NCI-H146 treated with DMSO at 0.1 percent for 48 hours (cell line): ENCODE measurements at regions not wholly inside any gene's neighbourhood (a gene's known extent, or its start where the extent isn't known, plus 50 kb on each side); places are given as distances from the start of the nearest gene placed in this dataset.

Source experiments
- DNase-seq: peaks from one replicate; lab custom pipeline; 2025; ENCODE audit not compliant: unreplicated experiment; lab: John Stamatoyannopoulos, UW

DNA sequence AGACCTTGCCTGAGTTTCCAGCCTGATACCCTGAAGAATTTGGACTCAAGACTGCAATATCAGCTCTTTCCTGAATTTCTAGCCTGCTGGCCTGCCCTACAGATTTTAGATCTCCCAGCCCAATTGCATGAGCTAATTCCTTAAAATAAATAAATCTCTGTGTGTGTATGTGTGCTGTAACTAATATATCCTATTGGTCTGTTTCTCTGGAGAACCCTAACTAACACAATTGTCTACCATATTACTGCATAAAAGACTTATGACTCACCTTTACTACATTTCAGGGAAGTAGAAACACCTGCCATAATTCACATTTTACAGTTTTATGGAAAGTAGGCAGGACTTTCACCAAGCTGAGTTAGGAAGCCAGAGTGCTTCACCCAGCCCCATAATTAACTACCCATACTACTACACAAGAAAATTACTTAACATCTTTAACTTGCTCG, 90.7 kb upstream of the BEND6 start:
- no peak for DNase-seq

DNA sequence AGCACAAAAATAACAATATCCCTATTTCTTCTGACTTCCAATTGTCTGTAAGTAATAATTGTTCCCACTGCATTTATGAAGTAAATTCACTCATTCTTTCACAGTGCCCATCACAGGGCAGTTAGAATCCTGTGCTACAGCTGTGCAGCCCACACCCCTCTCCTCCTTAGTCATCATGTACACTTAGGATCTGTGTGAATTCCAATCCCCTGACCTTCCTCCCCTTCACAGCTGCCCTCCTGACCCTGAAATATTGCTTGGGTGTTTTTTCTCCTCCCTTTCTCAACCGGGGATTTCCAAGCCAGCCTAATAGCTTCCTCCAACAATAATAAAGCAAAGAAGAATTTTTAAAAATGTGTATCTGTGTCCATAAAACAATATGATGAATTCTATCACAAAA, 91.5 kb upstream of the BEND6 start:
- no peak for DNase-seq

DNA sequence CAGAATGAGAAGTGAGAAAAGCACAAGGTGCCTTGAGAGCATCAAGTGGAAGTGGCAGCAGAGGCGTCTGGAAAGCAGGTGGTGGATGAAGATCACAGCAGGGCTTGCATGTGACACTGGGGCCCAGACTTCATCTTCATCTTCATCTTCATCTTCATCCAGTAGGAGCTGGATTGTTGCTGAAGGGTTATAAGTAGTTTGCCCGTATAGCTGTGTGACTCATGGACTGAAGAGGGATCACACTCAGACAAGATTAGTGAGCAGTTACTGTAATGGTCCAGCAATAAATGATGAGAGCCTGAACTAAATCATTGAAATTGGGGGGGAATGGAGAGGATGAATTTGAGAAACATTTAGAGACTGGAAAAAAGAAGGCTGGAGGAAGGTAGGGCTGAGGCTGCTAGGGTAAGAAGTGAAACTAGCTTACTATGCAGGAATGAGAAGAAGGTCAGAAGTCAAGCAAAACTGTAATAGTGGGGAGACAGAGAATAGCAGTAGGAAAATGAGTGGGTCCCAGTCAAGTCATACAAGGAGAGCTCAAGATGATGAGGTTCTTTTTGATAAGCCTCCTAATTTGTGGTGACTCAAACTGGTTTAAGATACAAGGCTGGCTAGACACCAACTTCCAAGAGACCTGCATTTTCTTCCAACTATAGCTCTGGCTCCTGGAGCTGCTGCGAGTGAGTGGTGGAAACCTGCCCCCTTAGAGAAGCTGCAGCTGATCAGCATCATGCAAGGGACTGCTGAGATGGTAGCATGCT, 92.3 kb upstream of the BEND6 start:
- no peak for DNase-seq

DNA sequence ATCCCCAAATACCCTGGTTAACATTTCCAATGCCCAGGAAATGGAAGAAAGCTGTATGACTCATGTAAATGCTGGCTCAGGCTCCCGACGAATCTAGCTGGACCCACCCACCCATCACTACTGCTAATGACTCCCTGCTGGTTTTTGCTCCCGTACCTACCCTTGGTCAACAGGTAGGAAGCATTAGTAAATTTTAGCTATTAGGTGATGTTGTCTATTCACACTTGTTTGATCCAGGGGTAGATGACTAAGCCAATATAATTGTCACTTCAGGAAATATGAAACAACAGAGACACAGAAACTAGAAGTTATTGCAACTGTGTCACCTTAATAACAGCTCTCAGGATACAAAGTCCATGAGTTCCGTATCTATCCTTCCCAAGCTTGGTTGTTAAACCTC, 94.4 kb upstream of the BEND6 start:
- no peak for DNase-seq

DNA sequence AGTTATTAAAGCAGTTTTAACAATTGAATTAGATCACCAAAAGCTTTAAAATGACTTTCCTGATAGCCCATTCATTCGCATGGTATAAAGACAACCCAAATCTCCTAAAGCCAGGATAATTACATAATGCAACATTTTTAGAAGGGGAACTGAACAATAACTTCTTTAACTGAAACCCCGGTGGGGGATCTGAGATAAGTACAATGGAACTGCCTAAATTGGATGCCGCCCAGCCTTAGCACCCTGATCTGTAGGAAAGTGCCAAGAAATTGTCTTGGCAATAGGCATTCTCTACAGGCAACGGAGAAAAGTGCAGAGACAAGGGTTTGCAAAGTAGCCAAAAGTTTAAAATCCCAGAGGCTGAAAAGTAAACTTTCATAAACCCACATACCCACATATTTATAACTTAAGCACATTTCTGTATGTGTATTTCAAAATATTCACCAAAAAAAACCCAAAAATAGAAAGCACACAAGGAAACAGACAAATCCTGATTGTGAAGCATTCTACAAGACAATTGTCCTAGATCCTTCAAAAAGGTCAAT, 98.8 kb upstream of the BEND6 start:
- DNase-seq, result no peak

DNA sequence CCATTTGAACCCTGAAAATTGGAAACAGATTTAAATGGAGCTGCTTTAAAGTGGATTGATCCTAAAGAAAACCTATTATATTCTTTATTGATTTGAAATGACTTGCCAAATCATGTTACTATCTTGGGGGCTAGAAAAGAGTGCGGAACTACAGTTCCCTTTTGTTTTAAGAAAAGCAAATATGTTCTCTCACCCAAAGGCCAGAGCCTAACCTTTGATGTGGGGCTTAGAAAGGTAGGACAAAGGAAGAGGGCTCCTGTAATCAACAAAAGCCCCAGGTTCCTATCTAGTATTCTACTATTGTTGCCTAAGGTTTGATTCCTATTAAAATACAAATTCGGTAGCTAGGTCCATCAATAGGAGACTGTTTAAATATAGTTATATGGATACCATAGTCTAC, 100.8 kb upstream of the BEND6 start:
- DNase-seq, result no peak

DNA sequence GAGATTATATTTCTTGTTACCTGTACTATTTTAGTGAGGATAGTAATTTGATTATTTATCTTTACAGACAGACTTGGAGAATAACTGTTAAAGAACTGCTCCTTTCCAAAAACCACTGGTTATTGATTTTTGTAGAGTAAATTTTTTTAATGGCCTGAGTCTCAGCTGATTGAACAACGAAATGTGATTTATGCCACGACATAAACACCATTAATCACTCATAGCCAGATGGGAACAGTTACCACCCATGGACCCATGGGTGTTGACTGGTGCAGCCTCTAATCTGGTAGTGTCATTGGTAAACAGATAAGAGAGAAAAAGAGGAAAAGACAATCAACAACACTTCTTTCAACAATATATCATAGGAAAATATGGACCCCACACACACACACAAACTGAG, 101.4 kb upstream of the BEND6 start:
- DNase-seq, result no peak

DNA sequence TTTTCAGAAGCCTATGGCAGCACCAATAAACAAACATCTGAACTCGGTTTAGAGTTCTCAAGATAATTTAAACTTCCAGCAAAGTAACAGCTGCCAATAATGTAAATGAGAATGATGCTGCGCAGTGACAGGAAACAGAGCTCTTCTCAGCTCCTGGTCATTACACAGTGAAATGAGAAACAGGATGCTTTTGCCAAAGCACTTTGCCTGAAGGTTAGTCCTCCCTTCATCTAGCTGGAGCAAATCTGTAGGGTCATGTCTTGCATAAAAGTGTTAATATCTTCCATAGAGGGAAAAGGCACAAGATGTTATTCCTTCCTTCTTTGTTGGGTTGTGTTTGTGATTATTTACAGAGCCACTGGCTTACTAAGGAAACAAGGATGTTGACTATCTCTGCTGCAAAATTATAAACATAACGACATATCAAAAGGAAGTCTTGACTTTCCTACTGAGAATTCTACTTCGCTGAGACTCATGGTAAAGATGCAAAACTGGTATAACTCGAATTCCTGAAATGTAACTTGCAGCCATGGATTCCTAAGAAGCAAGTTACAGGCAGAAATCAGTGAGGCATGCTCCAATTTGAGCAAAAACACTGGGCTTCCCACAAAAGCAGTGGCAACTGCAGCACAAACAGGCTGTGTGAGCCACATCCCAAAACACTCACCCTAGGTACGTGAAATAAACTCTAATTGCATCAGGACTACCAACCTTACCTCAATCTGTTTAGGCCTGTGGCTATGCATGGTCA, 102.5 kb upstream of the BEND6 start:
- no peak for DNase-seq

DNA sequence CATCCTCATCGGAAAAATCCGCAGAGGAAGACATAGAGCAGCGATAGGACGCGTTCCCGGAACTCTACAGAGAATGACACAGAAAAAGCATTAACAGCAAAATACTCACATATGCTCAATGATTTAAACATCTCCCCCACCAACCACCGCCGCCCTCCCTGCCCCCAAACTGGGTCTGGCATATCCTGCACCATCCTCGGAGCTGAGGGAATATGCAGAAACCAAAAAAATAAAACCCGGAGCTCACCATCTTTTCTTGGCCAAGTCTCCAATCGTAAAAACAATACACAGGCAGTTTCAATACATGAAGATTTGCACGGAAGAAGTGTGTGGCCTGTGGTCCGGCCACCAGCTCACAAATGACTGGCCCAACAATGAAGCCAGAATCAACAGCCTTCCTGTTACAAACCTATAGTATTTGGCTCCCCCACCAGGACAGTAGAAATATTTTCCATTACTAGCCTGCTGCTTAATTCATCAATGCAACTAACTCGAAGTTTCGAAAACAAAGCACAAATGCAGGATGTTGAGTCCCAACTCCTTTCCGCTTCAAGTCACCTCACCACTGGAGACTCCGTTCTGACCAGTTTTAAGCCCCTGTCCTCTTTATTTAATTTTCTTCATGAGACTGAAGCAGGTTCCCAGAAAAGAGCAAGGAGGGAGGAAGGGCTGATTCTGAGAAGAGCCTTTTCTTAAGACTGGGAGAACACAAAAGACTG, 103.2 kb upstream of the BEND6 start:
- DNase-seq, result peak; percentile 73

DNA sequence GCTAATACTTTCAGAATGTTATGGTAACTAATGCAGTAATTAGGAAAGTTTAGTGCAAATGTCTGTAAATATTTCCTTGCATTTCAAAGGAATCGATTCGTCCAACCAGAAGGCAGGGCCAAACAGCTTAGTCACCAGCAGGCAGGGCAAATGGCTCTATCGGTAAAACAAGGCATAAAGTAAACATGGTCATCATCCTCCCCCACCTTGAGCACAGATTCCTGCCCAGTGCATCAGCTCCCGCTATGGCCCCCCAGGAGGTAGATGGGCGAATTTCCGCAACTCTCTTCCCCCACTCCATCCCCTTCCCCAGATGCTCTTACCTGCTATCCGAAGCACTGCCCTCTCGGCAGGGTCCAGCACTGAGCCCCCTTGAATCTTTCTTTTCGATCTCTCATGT, 103.8 kb upstream of the BEND6 start:
- DNase-seq, result no peak

DNA sequence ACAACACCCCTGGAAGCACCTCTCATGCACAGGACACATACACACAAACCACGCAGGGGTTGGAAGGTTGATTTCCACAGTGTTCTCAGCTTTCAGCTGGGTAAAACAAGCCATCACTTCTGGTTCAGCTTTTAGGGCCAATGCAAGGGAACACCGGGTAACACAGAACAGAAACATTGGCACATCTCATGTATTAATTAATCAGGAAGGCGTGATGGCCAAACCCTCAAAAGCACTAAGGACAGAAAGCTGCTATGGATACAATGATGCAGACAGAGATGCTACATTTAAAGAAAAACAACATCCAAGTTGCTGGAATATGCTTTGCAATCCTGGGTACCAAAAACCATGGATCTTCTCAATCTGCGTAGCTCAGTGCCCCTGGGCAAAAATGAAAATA, 104.3 kb upstream of the BEND6 start:
- DNase-seq, result no peak

DNA sequence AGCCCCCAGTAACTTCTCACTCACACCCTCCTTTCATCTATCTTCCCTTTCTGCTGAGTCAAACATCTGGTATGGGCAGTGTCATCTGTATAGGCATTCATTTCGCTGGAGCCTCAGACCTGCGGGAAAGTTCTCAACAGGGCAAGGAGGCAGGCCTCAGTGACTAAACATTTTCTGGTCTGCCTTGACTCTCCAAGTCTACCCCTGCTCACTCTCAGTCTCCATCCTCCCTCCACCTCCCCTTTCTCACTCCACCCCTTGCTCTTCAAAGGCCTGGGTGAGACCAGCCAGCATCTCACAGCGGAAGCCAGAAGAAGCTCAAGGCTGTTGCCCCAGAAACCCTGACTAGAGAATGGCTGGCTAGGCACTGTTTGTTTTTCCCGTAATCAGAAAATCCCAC, 105.0 kb upstream of the BEND6 start:
- no peak for DNase-seq

DNA sequence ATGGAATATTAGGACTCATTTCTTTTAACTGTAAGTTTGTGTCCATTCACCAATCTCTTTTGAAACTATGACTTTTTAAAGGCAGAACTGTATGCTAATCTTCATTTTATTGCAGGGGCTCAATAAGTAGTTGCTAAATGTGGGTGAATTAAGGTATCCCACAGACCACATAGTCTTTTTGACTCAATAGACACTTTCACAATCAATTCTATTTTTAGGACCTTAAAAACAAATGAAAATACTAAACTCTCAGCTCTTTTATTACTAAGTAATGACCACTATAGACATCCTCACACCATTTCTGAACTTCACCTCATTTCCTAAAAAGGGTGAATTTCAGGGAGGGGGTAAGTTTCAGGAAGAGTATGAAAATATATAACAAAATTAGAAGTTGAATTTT, 106.8 kb upstream of the BEND6 start:
- no peak for DNase-seq

DNA sequence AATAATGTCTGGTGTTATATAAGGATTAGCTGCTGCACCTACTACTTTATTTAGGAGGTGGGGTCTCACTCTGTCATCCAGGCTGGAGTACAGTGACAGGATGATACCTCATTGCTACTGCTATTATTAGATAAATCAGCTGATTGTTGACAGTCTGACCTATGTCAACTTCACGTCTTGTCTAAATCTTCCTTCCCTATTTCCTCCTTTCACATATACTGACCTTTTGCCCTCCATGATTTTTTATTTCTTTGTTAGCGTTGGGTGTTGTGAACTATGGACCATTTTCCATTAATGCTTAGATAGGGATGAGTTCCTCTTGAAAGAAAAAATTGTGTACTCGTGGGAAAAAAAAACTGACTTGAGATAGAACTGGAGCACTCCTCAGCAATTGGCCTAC, 109.9 kb upstream of the BEND6 start:
- no peak for DNase-seq

DNA sequence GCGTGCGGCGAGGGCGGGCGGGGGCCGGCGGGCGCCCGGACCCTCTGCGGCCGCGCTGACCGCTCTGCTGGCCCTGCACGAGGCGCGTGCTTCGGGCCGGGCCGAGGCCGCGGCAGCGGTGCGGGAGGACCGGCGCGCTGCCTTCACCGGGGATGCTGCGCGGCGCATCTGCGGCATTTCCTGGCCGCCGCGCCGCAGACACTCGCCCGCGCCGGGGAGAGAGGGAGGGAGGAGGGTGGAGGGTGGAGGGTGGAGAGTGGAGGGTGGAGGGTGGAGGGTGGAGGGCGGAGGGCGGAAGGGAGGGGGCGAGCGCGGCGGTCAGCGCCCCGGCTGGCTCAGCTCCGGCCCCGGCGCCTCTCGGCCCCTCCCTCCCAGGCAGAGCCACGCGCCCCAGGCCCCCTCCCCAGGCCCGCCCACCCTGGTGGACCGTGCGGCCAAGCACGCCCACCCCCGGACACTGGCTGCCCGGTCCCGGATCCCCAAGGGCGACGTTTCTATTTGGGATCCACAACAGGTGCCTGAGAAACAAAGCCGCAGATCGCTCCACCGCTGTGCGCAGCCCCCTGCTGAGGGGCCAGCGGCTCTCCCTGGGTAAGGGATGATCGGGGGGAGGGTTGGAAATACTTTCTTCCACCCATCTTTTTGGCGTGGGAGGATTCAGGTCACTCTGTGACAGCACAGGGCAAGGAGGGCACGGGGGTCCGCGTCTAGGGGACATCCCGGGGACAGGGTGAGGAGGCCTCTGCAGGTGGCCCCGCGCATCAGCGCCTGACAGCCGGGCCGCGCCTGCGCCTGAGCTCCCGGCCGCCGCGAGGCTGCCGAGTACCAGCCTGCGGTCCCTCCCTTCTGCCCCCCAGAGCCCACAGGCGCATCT, 111.2 kb upstream of the BEND6 start:
- peak; percentile 77 for DNase-seq

DNA sequence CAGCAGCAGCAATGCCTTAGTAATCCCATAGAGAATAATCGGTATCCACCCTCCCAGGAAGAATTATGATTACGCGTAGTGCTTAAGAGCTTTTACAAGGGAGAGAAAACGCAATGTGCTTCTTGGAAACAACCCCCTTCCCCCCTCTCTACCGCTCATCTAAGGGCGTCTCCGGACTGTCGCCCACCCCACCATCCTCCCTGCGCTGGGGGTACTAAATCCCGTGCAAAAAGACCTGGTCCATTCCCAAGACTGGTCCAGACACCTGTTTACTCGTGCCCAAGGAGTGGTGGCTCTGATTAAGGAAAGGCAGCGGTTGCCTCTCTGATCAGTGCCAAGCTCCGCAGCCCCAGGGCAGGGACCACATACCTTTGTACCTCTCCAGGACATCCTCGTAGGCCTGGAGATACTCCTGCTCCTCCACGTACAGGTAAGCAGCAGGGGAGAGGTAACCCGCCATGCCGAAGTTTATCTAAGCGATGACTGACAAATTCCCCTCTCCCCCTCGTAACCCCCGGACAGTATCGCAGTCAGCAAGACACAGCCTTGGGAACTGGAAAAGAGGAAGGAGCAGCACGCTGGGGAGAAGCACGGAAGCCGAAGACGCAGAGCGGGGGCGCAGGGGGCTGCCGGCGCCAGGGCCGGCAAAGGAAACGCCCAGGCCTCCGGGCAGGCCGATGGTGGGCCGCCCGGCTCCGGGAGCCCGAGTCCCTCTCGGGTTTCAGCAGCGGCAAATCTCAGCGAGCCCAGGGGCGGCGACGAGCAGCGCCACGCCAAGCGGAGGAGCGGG, 112.0 kb upstream of the BEND6 start:
- DNase-seq, result peak; percentile 50

DNA sequence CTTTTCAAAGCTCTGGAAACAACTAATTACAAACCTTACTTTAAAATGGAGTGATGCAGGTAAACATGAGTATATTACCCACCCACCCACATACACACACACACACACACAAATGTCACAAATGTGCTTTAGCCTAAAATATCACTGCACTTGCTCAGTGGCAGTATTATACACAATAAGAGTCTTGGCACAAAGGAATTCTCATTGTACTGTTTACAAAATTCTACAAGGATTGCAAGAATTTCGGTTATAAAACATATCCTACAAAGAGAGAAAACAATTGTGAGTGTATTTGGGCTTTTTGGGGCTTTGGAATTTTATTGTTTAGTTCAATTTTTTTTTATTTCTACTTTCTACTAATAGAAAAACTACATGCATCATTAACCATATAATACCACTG, 113.2 kb upstream of the BEND6 start:
- no peak for DNase-seq

DNA sequence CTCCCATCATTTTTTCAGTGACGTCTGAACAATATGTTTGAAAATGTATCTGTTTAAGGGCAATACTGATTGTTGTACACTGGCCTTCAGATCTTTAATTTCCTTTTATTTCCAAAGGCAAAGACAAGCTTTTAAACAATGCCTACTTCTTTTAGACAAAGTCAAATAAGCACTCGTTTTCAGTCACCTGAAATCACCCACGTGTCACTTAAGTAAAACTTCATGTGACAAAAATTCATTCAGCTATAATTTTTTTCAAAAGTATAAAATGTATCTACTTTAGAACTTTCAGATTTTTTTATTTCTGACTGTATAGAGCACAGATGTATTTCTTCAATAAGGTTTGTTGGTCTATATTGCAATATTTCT, 113.5 kb upstream of the BEND6 start:
- DNase-seq, result no peak

DNA sequence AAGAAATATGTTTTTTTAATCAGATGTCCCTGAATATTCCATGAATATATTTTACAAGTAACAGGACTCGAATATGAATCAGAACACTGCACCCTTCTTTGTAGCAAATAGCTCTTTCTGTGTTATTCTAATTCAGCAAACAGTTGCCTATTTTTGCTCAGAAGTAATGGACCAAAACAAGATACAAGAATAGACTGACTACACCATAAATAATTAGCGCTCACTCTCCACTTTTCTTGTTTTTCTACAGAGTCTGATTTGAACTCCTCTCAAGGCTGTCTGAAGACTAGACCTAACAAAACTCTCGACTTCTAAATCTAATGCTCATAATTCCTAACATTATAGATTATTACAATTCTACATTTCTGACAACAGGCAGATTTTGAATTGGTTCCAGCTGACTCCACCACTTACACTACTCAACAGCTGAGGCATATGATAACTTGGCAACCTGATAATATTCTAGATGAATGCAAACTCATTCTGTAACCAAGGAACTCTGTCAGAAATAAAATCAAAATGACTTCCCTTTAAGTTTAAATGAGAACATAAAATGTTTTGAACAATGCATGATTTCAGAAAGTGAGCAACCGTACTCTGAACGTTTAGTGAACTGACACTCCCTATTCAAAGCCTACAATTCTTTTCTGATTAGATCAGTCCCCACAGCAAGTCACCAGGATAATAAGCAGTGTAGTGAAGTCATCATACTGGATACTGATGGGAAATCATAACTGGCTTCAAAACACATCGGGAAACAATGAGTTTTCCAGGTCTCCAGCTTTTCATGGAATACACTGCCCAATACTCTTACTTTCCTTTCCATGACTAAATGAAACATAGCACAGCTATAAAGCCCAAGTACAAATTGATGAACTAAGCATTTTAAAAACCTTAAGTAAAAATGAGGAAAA, 114.2 kb upstream of the BEND6 start:
- peak; percentile 45 for DNase-seq
